WTC11 (cell line): ENCODE measurements at regions not wholly inside any gene's neighbourhood (a gene's known extent, or its start where the extent isn't known, plus 50 kb on each side); places are given as distances from the start of the nearest gene placed in this dataset.

ENCODE experiments used
- ATAC-seq: fragments of 200-7000 bp; cut with Tn5 transposase; 2 replicates; pipeline ENCODE4 v1.10.0; 2021; ENCODE audit warnings: mild to moderate bottlenecking, moderate library complexity
- CTCF ChIA-PET: fragments of 300-600 bp; sonication (Branson Sonifier 250); formaldehyde crosslinking; loops from one replicate; lab custom pipeline; 2021; ENCODE audit warnings: antibody characterized with exemption; lab: Charles Lee
- POLR2A ChIA-PET: fragments of 350-600 bp; sonication (Branson Sonifier 250); formaldehyde crosslinking; loops from one replicate; lab custom pipeline; 2021; ENCODE audit warnings: antibody characterized with exemption; lab: Charles Lee
- DNase-seq: peaks from one replicate; pipeline ENCODE4 v3.0.0; 2021; ENCODE audit warnings: low spot score
- H3K27ac Mint-ChIP-seq: 2 replicates; pipeline ENCODE4 v1.8.0; 2021; ENCODE audit warnings: mixed read lengths
- H3K27me3 Mint-ChIP-seq: 2 replicates; pipeline ENCODE4 v1.8.0; 2021; ENCODE audit warnings: low read depth, mild to moderate bottlenecking, moderate library complexity, mixed read lengths
- H3K36me3 Mint-ChIP-seq: 2 replicates; pipeline ENCODE4 v1.8.0; 2021; ENCODE audit warnings: mixed read lengths
- H3K4me1 Mint-ChIP-seq: 2 replicates; pipeline ENCODE4 v1.8.0; 2022; ENCODE audit warnings: mixed read lengths
- H3K4me3 Mint-ChIP-seq: 2 replicates; pipeline ENCODE4 v1.8.0; 2021; ENCODE audit warnings: mild to moderate bottlenecking, moderate library complexity, mixed read lengths
- H3K9me3 Mint-ChIP-seq: 2 replicates; pipeline ENCODE4 v1.8.0; 2021; ENCODE audit warnings: mixed read lengths
- CTCF ChIP-seq: fragments of 200-600 bp; IDR thresholded peaks from 2 replicates; pipeline ENCODE4 v1.8.0; 2022; ENCODE audit warnings: antibody characterized with exemption
- E2F4 ChIP-seq: sonication (generic); formaldehyde crosslinking; IDR thresholded peaks from 2 replicates; pipeline ENCODE4 v1.8.1; 2022; ENCODE audit warnings: low read depth, mild to moderate bottlenecking, moderate library complexity, missing genetic modification reagents, borderline replicate concordance
- ELF4 ChIP-seq: sonication (generic); formaldehyde crosslinking; IDR thresholded peaks from 2 replicates; pipeline ENCODE4 v1.8.1; 2022; ENCODE audit warnings: low read depth, mild to moderate bottlenecking, moderate library complexity, missing genetic modification reagents
- ERG ChIP-seq: fragments of 250-450 bp; sonication (Bioruptor Pico); IDR thresholded peaks from 2 replicates; pipeline ENCODE4 v1.8.0; 2021; ENCODE audit warnings: mild to moderate bottlenecking
- FOXP4 ChIP-seq: sonication (generic); formaldehyde crosslinking; IDR thresholded peaks from 2 replicates; pipeline ENCODE4 v1.8.0; 2022; ENCODE audit warnings: mild to moderate bottlenecking, missing genetic modification reagents
- JAZF1 ChIP-seq: fragments of 250-450 bp; sonication (Bioruptor Pico); IDR thresholded peaks from 2 replicates; pipeline ENCODE4 v1.9.0; 2021; ENCODE audit warnings: moderate library complexity, mild to moderate bottlenecking, inconsistent platforms
- ZBTB43 ChIP-seq: sonication (generic); formaldehyde crosslinking; IDR thresholded peaks from 2 replicates; pipeline ENCODE4 v1.8.1; 2023; ENCODE audit warnings: mild to moderate bottlenecking, missing genetic modification reagents
- ZNF138 ChIP-seq: sonication (generic); formaldehyde crosslinking; conservative IDR thresholded peaks from 2 replicates; pipeline ENCODE4 v1.8.1; 2022; ENCODE audit warnings: mild to moderate bottlenecking, moderate library complexity, missing genetic modification reagents
- ZNF232 ChIP-seq: sonication (generic); formaldehyde crosslinking; IDR thresholded peaks from 2 replicates; pipeline ENCODE4 v1.8.0; 2022; ENCODE audit warnings: mild to moderate bottlenecking, missing genetic modification reagents
- ZNF263 ChIP-seq: sonication (generic); formaldehyde crosslinking; IDR thresholded peaks from 2 replicates; pipeline ENCODE4 v1.8.1; 2022; ENCODE audit warnings: low read depth, mild to moderate bottlenecking, moderate library complexity, missing genetic modification reagents
- ZNF671 ChIP-seq: fragments of 250-450 bp; sonication (Bioruptor Pico); IDR thresholded peaks from 2 replicates; pipeline ENCODE4 v1.8.0; 2021; ENCODE audit warnings: mild to moderate bottlenecking
- TF ChIP-seq, protein P1 (sequence below): sonication (generic); formaldehyde crosslinking; conservative IDR thresholded peaks from 2 replicates; pipeline ENCODE4 v1.8.1; 2023; ENCODE audit warnings: mild to moderate bottlenecking, low read depth, missing genetic modification reagents, moderate library complexity
- TF ChIP-seq, protein P2 (sequence below): sonication (generic); formaldehyde crosslinking; IDR thresholded peaks from 2 replicates; pipeline ENCODE4 v1.8.1; 2023; ENCODE audit warnings: mild to moderate bottlenecking, missing genetic modification reagents, moderate library complexity
- TF ChIP-seq, protein P3 (sequence below): sonication (generic); formaldehyde crosslinking; IDR thresholded peaks from 2 replicates; pipeline ENCODE4 v1.8.1; 2023; ENCODE audit warnings: mild to moderate bottlenecking, moderate library complexity, missing genetic modification reagents

DNA sequence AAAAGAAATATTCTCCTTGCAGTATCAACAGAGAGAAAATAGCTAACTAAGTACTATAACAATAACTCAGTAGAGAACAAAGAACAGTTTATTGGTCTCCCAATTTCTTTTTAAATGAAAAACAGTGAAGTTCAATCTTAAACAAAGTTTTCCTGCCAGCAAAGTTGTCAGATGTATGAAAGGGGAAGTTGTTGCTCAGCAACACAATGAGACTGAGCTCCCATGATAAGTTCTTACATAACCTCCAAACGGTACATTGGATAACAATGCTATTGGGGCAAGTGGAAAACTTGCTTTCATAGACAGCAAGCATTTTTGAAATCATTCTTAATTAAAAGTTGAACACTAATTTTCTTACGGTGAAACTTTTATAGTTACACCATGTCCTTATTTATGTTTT is 94.9 kb downstream of the ALG10B start (continued):
- TF ChIP-seq, protein P1, sequence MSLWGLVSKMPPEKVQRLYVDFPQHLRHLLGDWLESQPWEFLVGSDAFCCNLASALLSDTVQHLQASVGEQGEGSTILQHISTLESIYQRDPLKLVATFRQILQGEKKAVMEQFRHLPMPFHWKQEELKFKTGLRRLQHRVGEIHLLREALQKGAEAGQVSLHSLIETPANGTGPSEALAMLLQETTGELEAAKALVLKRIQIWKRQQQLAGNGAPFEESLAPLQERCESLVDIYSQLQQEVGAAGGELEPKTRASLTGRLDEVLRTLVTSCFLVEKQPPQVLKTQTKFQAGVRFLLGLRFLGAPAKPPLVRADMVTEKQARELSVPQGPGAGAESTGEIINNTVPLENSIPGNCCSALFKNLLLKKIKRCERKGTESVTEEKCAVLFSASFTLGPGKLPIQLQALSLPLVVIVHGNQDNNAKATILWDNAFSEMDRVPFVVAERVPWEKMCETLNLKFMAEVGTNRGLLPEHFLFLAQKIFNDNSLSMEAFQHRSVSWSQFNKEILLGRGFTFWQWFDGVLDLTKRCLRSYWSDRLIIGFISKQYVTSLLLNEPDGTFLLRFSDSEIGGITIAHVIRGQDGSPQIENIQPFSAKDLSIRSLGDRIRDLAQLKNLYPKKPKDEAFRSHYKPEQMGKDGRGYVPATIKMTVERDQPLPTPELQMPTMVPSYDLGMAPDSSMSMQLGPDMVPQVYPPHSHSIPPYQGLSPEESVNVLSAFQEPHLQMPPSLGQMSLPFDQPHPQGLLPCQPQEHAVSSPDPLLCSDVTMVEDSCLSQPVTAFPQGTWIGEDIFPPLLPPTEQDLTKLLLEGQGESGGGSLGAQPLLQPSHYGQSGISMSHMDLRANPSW (CRISPR knock-in tag), result no peak
- TF ChIP-seq, protein P2, sequence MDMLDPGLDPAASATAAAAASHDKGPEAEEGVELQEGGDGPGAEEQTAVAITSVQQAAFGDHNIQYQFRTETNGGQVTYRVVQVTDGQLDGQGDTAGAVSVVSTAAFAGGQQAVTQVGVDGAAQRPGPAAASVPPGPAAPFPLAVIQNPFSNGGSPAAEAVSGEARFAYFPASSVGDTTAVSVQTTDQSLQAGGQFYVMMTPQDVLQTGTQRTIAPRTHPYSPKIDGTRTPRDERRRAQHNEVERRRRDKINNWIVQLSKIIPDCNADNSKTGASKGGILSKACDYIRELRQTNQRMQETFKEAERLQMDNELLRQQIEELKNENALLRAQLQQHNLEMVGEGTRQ (CRISPR knock-in tag), result no peak
- no peak for TF ChIP-seq ZNF263 (CRISPR knock-in tag)
- TF ChIP-seq ZNF138, result no peak
- no peak for TF ChIP-seq ZNF232 (CRISPR knock-in tag)
- TF ChIP-seq ELF4 (CRISPR knock-in tag), result no peak
- TF ChIP-seq ZBTB43 (CRISPR knock-in tag), result no peak
- TF ChIP-seq, protein P3, sequence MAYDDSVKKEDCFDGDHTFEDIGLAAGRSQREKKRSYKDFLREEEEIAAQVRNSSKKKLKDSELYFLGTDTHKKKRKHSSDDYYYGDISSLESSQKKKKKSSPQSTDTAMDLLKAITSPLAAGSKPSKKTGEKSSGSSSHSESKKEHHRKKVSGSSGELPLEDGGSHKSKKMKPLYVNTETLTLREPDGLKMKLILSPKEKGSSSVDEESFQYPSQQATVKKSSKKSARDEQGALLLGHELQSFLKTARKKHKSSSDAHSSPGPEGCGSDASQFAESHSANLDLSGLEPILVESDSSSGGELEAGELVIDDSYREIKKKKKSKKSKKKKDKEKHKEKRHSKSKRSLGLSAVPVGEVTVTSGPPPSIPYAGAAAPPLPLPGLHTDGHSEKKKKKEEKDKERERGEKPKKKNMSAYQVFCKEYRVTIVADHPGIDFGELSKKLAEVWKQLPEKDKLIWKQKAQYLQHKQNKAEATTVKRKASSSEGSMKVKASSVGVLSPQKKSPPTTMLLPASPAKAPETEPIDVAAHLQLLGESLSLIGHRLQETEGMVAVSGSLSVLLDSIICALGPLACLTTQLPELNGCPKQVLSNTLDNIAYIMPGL (CRISPR knock-in tag), result no peak
- no peak for TF ChIP-seq CTCF
- TF ChIP-seq FOXP4 (CRISPR knock-in tag), result no peak
- TF ChIP-seq E2F4 (CRISPR knock-in tag), result no peak
- TF ChIP-seq ERG (CRISPR knock-in tag), result no peak

DNA sequence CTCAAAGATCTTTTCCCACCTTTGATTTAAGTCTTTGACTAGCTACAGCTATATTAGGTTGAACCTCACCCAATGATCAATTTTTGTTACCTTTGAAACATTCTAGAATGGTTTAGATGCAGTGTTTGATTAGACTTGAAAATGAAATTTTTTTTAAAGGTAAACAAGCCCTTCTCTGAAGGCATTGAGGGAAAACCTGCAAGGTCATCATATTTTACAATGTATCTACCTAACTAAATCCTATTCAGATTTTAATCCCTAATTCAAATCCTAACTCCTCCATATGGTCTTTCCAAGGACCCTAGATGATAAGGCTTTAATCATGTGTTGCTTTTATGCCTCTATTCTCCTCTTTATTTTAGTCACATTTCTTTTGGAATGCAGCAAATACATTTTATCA is 95.4 kb downstream of the ALG10B start:
- ChIA-PET CTCF (interaction anchor here (0.8 kb wide), 1 partner anchor 27 kb away, joined by 3 read pairs; no protein-coding TSS in a partner anchor), POLR2A (no interaction called here)
- Mint-ChIP-seq H3K4me3 (no peak overlapping the region), H3K27ac (no peak overlapping the region), H3K4me1 (peaks cover 32% of the 10 kb centered on the region), H3K9me3 (peaks cover 3% of the 10 kb centered on the region), H3K27me3 (no peaks in the 10 kb centered on the region; the same call in 1 of the 2 replicates), H3K36me3 (0 out of 2 replicates have a peak, but pooled peaks cover under 1% of the 10 kb centered on the region)
- TF ChIP-seq JAZF1 (CRISPR knock-in tag), result no peak
- TF ChIP-seq ZNF671 (CRISPR knock-in tag), result no peak
- ATAC-seq (no peak), DNase-seq (no peak)
